Prostate gland (tissue), 2 donors: ENCODE measurements at regions not wholly inside any gene's neighbourhood (a gene's known extent, or its start where the extent isn't known, plus 50 kb on each side); places are given as distances from the start of the nearest gene placed in this dataset.

Experiments used
- CTCF ChIP-seq, 4 experiments: fragments of 200-600 bp in 2 of 4; fragments of 450-650 bp in 2 of 4; sonication (generic) in 2 of 4; IDR thresholded peaks; 1 replicate in 3 of 4; 2 replicates in 1 of 4; pipeline ENCODE4 v1.5.1; 2016 to 2019; ENCODE audit warnings: antibody characterized with exemption in 4 of 4, mild to moderate bottlenecking in 2 of 4, moderate library complexity in 2 of 4
- POLR2AphosphoS5 ChIP-seq: sonication (generic); formaldehyde crosslinking; IDR thresholded peaks from one replicate; pipeline ENCODE4 v1.6.1; 2017; ENCODE audit warnings: antibody characterized with exemption

DNA sequence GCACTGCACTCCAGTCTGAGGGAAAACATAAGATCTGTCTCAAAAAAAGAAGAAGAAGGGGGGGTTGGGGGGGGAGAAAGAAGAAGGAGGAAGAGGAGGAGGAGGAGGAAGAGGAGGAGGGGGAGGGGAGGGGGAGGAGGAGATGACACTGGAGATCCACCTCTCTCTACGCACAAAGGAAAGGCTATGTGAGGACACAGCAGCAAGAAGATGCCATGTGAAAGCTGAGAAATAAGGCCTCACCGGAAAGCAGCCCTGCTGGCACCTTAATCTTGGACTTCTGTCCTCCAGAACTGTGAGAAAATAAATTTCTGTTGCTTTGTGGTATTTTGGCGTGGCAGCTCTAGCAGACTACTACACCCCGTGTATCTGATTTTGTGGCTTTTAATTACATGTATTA lies 477.9 kb downstream of the MED13L start:
- TF ChIP-seq CTCF (IDR thresholded peaks at IDR 0.05) (no peak), POLR2AphosphoS5 (no peak)
